Uterus (tissue), 2 donors: ENCODE measurements at regions not wholly inside any gene's neighbourhood (a gene's known extent, or its start where the extent isn't known, plus 50 kb on each side); places are given as distances from the start of the nearest gene placed in this dataset.

ENCODE experiments used
- POLR2A ChIP-seq, 2 donors: fragments of 450-650 bp; IDR thresholded peaks; one replicate each; pipeline ENCODE4 v1.6.1; 2016; ENCODE audit warnings: antibody characterized with exemption in 2 of 2, mild to moderate bottlenecking in 1 of 2, moderate library complexity in 1 of 2
- TF ChIP-seq, protein P1 (sequence below), 4 experiments: fragments of 200-600 bp in 2 of 4; fragments of 450-650 bp in 2 of 4; sonication (generic) in 2 of 4; IDR thresholded peaks; one replicate each; pipeline ENCODE4 v1.5.1; 2016 to 2019; ENCODE audit warnings: antibody characterized with exemption in 4 of 4, mild to moderate bottlenecking in 2 of 4, moderate library complexity in 1 of 4

DNA sequence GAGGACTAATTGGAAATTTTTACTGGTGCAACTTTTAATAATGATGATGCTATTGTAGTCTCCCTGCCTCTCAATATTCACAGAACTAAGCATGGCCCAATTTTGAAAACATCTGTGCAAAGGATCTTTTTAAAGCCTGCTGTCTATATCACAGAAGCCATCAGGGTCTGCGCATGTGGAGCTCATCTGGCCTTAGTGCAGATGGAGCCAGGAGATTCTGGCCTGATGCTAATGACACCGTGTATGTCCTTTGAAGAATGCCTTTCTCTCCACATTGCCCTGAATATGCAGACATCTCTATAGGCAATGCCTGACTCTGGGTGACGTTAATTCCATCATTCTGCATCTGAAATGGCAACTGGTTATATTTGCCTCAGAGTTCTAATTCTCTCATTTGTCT is 1205.9 kb downstream of the AACS start:
- TF ChIP-seq POLR2A (IDR thresholded peaks at IDR 0.05), result no peak
- TF ChIP-seq, protein P1, sequence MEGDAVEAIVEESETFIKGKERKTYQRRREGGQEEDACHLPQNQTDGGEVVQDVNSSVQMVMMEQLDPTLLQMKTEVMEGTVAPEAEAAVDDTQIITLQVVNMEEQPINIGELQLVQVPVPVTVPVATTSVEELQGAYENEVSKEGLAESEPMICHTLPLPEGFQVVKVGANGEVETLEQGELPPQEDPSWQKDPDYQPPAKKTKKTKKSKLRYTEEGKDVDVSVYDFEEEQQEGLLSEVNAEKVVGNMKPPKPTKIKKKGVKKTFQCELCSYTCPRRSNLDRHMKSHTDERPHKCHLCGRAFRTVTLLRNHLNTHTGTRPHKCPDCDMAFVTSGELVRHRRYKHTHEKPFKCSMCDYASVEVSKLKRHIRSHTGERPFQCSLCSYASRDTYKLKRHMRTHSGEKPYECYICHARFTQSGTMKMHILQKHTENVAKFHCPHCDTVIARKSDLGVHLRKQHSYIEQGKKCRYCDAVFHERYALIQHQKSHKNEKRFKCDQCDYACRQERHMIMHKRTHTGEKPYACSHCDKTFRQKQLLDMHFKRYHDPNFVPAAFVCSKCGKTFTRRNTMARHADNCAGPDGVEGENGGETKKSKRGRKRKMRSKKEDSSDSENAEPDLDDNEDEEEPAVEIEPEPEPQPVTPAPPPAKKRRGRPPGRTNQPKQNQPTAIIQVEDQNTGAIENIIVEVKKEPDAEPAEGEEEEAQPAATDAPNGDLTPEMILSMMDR (IDR thresholded peaks at IDR 0.05), result no peak
